Sigmoid colon (tissue), 4 donors: ENCODE measurements at regions not wholly inside any gene's neighbourhood (a gene's known extent, or its start where the extent isn't known, plus 50 kb on each side); places are given as distances from the start of the nearest gene placed in this dataset.

Experiments
- EP300 ChIP-seq, 4 donors: sonication (generic); formaldehyde crosslinking; IDR thresholded peaks; one replicate each; pipeline ENCODE4 v1.6.1; 2017; ENCODE audit warnings: antibody characterized with exemption in 4 of 4
- POLR2A ChIP-seq, 2 donors: fragments of 450-650 bp; IDR thresholded peaks; one replicate each; pipeline ENCODE4 v1.6.1; 2016; ENCODE audit warnings: antibody characterized with exemption in 2 of 2, mild to moderate bottlenecking in 2 of 2, moderate library complexity in 2 of 2
- POLR2AphosphoS5 ChIP-seq, 4 donors: sonication (generic); formaldehyde crosslinking; IDR thresholded peaks; one replicate each; pipeline ENCODE4 v1.6.1; 2017; ENCODE audit warnings: antibody characterized with exemption in 4 of 4
- TF ChIP-seq, protein P1 (sequence below), 4 experiments: fragments of 450-650 bp in 3 of 4; fragments of 200-600 bp in 1 of 4; IDR thresholded peaks; one replicate each; pipeline ENCODE4 v1.5.1; 2016 to 2019; ENCODE audit warnings: antibody characterized with exemption in 4 of 4, mild to moderate bottlenecking in 3 of 4, moderate library complexity in 2 of 4

DNA sequence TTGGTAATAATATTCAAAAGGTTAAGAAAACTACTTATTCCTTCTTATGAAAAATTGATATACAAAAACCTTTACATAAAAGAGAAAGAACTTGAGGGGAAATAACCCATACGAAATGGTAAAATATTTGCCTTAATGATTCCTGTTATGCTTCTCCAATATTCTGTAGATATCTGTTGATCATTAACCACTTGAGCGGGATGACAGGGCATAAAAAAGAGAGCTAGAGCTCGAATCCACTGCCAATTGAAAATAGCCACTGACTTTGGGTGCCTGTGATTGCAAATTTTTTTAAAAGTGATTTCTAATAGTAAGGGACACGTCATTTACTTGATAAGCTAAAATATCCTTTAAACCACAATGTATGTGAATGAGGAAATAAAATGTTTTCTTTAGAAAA is 188.1 kb downstream of the MOXD1 start:
- TF ChIP-seq, protein P1, sequence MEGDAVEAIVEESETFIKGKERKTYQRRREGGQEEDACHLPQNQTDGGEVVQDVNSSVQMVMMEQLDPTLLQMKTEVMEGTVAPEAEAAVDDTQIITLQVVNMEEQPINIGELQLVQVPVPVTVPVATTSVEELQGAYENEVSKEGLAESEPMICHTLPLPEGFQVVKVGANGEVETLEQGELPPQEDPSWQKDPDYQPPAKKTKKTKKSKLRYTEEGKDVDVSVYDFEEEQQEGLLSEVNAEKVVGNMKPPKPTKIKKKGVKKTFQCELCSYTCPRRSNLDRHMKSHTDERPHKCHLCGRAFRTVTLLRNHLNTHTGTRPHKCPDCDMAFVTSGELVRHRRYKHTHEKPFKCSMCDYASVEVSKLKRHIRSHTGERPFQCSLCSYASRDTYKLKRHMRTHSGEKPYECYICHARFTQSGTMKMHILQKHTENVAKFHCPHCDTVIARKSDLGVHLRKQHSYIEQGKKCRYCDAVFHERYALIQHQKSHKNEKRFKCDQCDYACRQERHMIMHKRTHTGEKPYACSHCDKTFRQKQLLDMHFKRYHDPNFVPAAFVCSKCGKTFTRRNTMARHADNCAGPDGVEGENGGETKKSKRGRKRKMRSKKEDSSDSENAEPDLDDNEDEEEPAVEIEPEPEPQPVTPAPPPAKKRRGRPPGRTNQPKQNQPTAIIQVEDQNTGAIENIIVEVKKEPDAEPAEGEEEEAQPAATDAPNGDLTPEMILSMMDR (IDR thresholded peaks at IDR 0.05) = no peak
- TF ChIP-seq EP300 (IDR thresholded peaks at IDR 0.05) (no peak), POLR2AphosphoS5 (IDR thresholded peaks at IDR 0.05) (no peak), POLR2A (IDR thresholded peaks at IDR 0.05) (no peak)
